ENCODE measurements at regions not wholly inside any gene's neighbourhood (a gene's known extent, or its start where the extent isn't known, plus 50 kb on each side); places are given as distances from the start of the nearest gene placed in this dataset.
A peak's percentile ranks its signal among the peaks of the same experiment; 100 is the strongest.

DNA sequence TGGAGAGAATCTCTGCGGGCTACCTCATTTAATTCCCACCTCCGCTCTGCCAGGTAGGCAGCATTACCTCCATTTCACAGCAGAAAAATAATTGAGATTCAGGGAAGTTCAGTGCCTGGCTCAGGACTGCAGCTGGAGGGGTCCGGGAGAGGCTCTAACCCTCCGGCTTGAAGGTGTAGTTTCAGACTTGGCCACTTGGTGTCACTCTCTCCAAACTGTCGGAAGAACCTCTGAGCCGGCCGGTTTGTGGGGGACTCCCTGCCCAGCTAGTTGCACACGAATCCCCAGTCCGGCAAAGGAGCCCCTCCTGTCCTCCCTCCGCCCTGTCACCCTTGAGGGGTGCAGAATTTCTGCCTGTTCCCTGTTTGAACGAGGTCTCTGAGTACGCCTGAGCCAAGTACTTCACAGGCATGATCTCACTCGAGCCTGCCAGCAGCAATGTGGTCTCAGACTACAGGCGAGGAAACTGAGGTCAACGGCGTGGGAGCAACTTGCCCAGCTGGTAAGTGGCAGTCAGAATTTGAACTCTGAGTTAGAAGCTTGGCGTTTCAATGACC lies 144.7 kb upstream of the ZNF716 start:
- TF ChIP-seq CTCF (IDR thresholded peaks at IDR 0.05) (peak in 2 of 7 experiments; percentile 8 to 9), POLR2A (IDR thresholded peaks at IDR 0.05) (no peak)

Data from body of pancreas (tissue), 4 donors.